ENCODE measurements at regions not wholly inside any gene's neighbourhood (a gene's known extent, or its start where the extent isn't known, plus 50 kb on each side); places are given as distances from the start of the nearest gene placed in this dataset.
"Not testable (repeated sequence)": the region's sequence is repeated elsewhere in the genome, so short reads cannot be mapped to it uniquely, and the experiment has no call there.

- not testable (repeated sequence) for H2BK12ac ChIP-seq (ENCODE audit: low read length in 2 of 2); H4K8ac ChIP-seq (ENCODE audit: low read length); H3K18ac ChIP-seq (ENCODE audit: low read depth in 1 of 2, low read length in 2 of 2); H3K79me1 ChIP-seq (replicated peaks; ENCODE audit: low read length, poor library complexity, severe bottlenecking); H3K9ac ChIP-seq (ENCODE audit: low read length); H3K14ac ChIP-seq (ENCODE audit: low read length in 2 of 2); H3K4me2 ChIP-seq (ENCODE audit: low read length, poor library complexity, severe bottlenecking); DNase-seq; H3K27ac ChIP-seq (ENCODE audit: low read length, poor library complexity, severe bottlenecking); H3K23ac ChIP-seq (ENCODE audit: low read length in 2 of 2); H3K4me1 ChIP-seq (ENCODE audit: control insufficient read depth, insufficient read depth, low read depth, low read length); H4K91ac ChIP-seq (ENCODE audit: low read length); H2BK5ac ChIP-seq (ENCODE audit: low read depth, low read length, poor library complexity, severe bottlenecking); H3K9me3 ChIP-seq (ENCODE audit: control insufficient read depth, low read length); H3K4me3 ChIP-seq (ENCODE audit: insufficient read depth in 1 of 2, low read depth in 1 of 2, low read length in 2 of 2); H2AFZ ChIP-seq (ENCODE audit: low read depth, low read length); H2BK15ac ChIP-seq (ENCODE audit: low read depth, poor library complexity, severe bottlenecking); H3K4ac ChIP-seq (ENCODE audit: low read depth in 1 of 2, low read length in 2 of 2); H2BK120ac ChIP-seq (ENCODE audit: low read depth, low read length); H2AK5ac ChIP-seq (ENCODE audit: low read length, severe bottlenecking); H3K27me3 ChIP-seq (ENCODE audit: control insufficient read depth in 1 of 2, insufficient read depth in 1 of 2, low read length in 2 of 2); H3K36me3 ChIP-seq (ENCODE audit: control insufficient read depth in 1 of 2, insufficient read depth in 2 of 2, low read depth in 1 of 2, low read length in 2 of 2)
- WGBS, result 79% methylated on average over 7 of the region's 11 CpGs
Observed at GRCh38 chr12:102251005-102251404, 53.4 kb upstream of the PMCH start.

GRCh38 chr12:102249079-102249841 lies 51.6 kb upstream of the PMCH start:
- no peak overlapping the region for H2BK12ac ChIP-seq (ENCODE audit: low read length in 2 of 2)
- no peak overlapping the region for H3K4me3 ChIP-seq (ENCODE audit: insufficient read depth in 1 of 2, low read depth in 1 of 2, low read length in 2 of 2)
- H4K91ac ChIP-seq (ENCODE audit: low read length), result no peak overlapping the region
- no peak overlapping the region for H2AK5ac ChIP-seq (ENCODE audit: low read length, severe bottlenecking)
- no peak overlapping the region for H2BK120ac ChIP-seq (ENCODE audit: low read depth, low read length)
- H2BK15ac ChIP-seq (ENCODE audit: low read depth, poor library complexity, severe bottlenecking), result no peak overlapping the region
- DNase-seq, result no peak
- H3K79me1 ChIP-seq (replicated peaks; ENCODE audit: low read length, poor library complexity, severe bottlenecking), result no peaks in the 10 kb centered on the region
- no peaks in the 10 kb centered on the region for H3K9me3 ChIP-seq (ENCODE audit: control insufficient read depth, low read length)
- no peaks in the 10 kb centered on the region for H3K4me1 ChIP-seq (ENCODE audit: control insufficient read depth, insufficient read depth, low read depth, low read length)
- no peak overlapping the region for H3K23ac ChIP-seq (ENCODE audit: low read length in 2 of 2)
- H4K8ac ChIP-seq (ENCODE audit: low read length), result no peak overlapping the region
- no peak overlapping the region for H3K4me2 ChIP-seq (ENCODE audit: low read length, poor library complexity, severe bottlenecking)
- H3K9ac ChIP-seq (ENCODE audit: low read length), result no peak overlapping the region
- no peak overlapping the region for H3K18ac ChIP-seq (ENCODE audit: low read depth in 1 of 2, low read length in 2 of 2)
- H2AFZ ChIP-seq (ENCODE audit: low read depth, low read length), result no peak overlapping the region
- H3K4ac ChIP-seq (ENCODE audit: low read depth in 1 of 2, low read length in 2 of 2), result no peak overlapping the region
- 50% methylated on average over 1 of the region's 2 CpGs for WGBS
- H3K36me3 ChIP-seq (ENCODE audit: control insufficient read depth in 1 of 2, insufficient read depth in 2 of 2, low read depth in 1 of 2, low read length in 2 of 2), result no peaks in the 10 kb centered on the region
- no peak overlapping the region for H2BK5ac ChIP-seq (ENCODE audit: low read depth, low read length, poor library complexity, severe bottlenecking)
- no peaks in the 10 kb centered on the region for H3K27me3 ChIP-seq (ENCODE audit: control insufficient read depth in 1 of 2, insufficient read depth in 1 of 2, low read length in 2 of 2)
- H3K27ac ChIP-seq (ENCODE audit: low read length, poor library complexity, severe bottlenecking), result no peak overlapping the region
- H3K14ac ChIP-seq (ENCODE audit: low read length in 2 of 2), result no peak overlapping the region

All from mesenchymal stem cell (in vitro differentiated cells and primary cell).